ENCODE measurements at regions not wholly inside any gene's neighbourhood (a gene's known extent, or its start where the extent isn't known, plus 50 kb on each side); places are given as distances from the start of the nearest gene placed in this dataset.

DNA sequence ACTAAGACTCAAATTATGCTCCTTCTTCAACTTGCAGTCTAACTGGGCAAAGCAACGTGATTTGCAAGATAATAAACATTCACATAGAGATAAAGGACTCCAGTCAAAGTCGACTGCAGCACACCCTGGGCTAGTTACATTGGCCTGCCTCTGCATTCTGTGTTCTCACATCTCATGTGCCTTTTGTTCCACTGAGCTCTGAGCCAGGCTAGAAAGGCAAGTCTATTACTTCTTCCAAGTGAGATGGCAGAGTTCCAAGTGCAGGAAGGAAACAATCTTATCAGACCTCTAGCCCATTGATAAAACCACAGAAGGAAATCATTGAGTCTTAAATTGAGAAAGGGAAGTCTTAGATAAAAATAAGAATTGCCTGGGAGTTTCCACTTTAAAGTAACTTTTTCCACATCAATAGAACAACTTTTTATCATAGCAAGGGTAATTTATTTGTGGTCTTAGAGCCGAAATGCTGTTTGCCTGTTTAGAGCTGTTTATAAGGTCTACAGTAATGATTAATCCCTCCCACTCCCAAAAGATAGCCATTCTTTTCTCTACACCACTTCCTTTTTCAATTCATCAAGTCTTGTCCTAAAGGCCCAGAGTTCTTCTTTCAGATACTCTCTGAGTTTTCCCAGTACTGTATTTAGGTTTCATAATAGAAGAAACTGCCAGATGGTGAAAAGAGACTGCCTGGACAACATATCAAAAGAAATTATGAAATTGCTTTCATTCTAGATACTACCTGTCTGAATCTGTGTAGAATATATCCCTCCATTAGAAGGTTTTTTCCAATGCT, 200.2 kb downstream of the GUCY2F start (continued):
- TF ChIP-seq KLF17 (tag by site-specific recombination; IDR thresholded peaks at IDR 0.05): no peak
- no peak for TF ChIP-seq ZNF23 (tag by site-specific recombination; IDR thresholded peaks at IDR 0.05; ENCODE audit: borderline replicate concordance)
- no peak for TF ChIP-seq YY1 (tag by site-specific recombination; IDR thresholded peaks at IDR 0.05)
- TF ChIP-seq ZNF677 (tag by site-specific recombination; IDR thresholded peaks at IDR 0.05): no peak
- TF ChIP-seq ZNF223 (tag by site-specific recombination; IDR thresholded peaks at IDR 0.05): no peak
- TF ChIP-seq ZNF292 (tag by site-specific recombination; IDR thresholded peaks at IDR 0.05; ENCODE audit: borderline replicate concordance, low read depth): no peak
- TF ChIP-seq ZBTB1 (tag by site-specific recombination; IDR thresholded peaks at IDR 0.05): no peak
- TF ChIP-seq IKZF3 (tag by site-specific recombination; IDR thresholded peaks at IDR 0.05): no peak
- no peak for TF ChIP-seq ZBTB44 (tag by site-specific recombination; IDR thresholded peaks at IDR 0.05)
- no peak for TF ChIP-seq ZNF768 (tag by site-specific recombination; IDR thresholded peaks at IDR 0.05)
- TF ChIP-seq, protein P1, sequence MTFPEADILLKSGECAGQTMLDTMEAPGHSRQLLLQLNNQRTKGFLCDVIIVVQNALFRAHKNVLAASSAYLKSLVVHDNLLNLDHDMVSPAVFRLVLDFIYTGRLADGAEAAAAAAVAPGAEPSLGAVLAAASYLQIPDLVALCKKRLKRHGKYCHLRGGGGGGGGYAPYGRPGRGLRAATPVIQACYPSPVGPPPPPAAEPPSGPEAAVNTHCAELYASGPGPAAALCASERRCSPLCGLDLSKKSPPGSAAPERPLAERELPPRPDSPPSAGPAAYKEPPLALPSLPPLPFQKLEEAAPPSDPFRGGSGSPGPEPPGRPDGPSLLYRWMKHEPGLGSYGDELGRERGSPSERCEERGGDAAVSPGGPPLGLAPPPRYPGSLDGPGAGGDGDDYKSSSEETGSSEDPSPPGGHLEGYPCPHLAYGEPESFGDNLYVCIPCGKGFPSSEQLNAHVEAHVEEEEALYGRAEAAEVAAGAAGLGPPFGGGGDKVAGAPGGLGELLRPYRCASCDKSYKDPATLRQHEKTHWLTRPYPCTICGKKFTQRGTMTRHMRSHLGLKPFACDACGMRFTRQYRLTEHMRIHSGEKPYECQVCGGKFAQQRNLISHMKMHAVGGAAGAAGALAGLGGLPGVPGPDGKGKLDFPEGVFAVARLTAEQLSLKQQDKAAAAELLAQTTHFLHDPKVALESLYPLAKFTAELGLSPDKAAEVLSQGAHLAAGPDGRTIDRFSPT (tag by site-specific recombination; IDR thresholded peaks at IDR 0.05): no peak
- TF ChIP-seq ZNF621 (tag by site-specific recombination; IDR thresholded peaks at IDR 0.05): no peak
- TF ChIP-seq, protein P2, sequence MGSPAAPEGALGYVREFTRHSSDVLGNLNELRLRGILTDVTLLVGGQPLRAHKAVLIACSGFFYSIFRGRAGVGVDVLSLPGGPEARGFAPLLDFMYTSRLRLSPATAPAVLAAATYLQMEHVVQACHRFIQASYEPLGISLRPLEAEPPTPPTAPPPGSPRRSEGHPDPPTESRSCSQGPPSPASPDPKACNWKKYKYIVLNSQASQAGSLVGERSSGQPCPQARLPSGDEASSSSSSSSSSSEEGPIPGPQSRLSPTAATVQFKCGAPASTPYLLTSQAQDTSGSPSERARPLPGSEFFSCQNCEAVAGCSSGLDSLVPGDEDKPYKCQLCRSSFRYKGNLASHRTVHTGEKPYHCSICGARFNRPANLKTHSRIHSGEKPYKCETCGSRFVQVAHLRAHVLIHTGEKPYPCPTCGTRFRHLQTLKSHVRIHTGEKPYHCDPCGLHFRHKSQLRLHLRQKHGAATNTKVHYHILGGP (tag by site-specific recombination; IDR thresholded peaks at IDR 0.05): no peak
- no peak for TF ChIP-seq ZFP3 (tag by site-specific recombination; IDR thresholded peaks at IDR 0.05; ENCODE audit: low read depth)
- TF ChIP-seq ZFP37 (tag by site-specific recombination; IDR thresholded peaks at IDR 0.05): no peak

GRCh38 chrX:109274806-109275205, 207.1 kb downstream of the GUCY2F start:
- no peaks in the 10 kb centered on the region for H3K36me3 ChIP-seq (ENCODE audit: control insufficient read depth in 2 of 2, insufficient read depth in 1 of 2, low read length in 2 of 2)
- no peak for TF ChIP-seq ZNF792 (tag by site-specific recombination; IDR thresholded peaks at IDR 0.05)
- H3K27ac ChIP-seq (ENCODE audit: extremely low read depth, low read depth, low read length): no peak overlapping the region
- no peaks in the 10 kb centered on the region for H3K4me1 ChIP-seq (ENCODE audit: control insufficient read depth, insufficient read depth, low read length)
- no peaks in the 10 kb centered on the region for H3K9me3 ChIP-seq (ENCODE audit: control insufficient read depth, insufficient read depth, low read depth, low read length)
- CTCF ChIA-PET: no interaction called here
- POLR2A ChIA-PET: no interaction called here
- H3K4me3 ChIP-seq (ENCODE audit: low read depth, low read length): no peak overlapping the region

Measured in HEK293 (cell line).